Sigmoid colon (tissue), 4 donors: ENCODE measurements at regions not wholly inside any gene's neighbourhood (a gene's known extent, or its start where the extent isn't known, plus 50 kb on each side); places are given as distances from the start of the nearest gene placed in this dataset.
A peak's percentile ranks its signal among the peaks of the same experiment; 100 is the strongest.

Source experiments
- EP300 ChIP-seq, 4 donors: sonication (generic); formaldehyde crosslinking; IDR thresholded peaks; one replicate each; pipeline ENCODE4 v1.6.1; 2017; ENCODE audit warnings: antibody characterized with exemption in 4 of 4
- POLR2A ChIP-seq, 2 donors: fragments of 450-650 bp; IDR thresholded peaks; one replicate each; pipeline ENCODE4 v1.6.1; 2016; ENCODE audit warnings: antibody characterized with exemption in 2 of 2, mild to moderate bottlenecking in 2 of 2, moderate library complexity in 2 of 2
- POLR2AphosphoS5 ChIP-seq, 4 donors: sonication (generic); formaldehyde crosslinking; IDR thresholded peaks; one replicate each; pipeline ENCODE4 v1.6.1; 2017; ENCODE audit warnings: antibody characterized with exemption in 4 of 4
- TF ChIP-seq, protein P1 (sequence below), 4 experiments: fragments of 450-650 bp in 3 of 4; fragments of 200-600 bp in 1 of 4; IDR thresholded peaks; one replicate each; pipeline ENCODE4 v1.5.1; 2016 to 2019; ENCODE audit warnings: antibody characterized with exemption in 4 of 4, mild to moderate bottlenecking in 3 of 4, moderate library complexity in 2 of 4

DNA sequence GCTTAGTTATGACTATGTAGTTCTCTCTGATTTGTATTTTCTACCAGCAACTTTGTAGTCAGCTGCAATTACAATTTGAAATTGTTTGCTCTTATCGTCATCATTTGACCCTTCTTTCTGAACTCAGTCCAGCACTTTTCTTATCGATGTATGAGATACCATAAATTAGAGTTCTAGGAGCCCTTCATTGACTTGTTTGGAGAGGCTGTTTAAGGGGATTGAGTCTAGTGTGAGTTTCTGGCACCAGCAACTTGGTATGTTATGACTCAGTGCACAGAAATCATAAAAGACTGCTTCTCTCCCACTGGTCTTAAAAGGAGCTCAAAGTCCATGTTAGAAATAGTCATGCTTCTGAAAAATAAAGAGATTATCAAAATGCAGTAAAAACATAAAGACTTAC is 190.3 kb downstream of the TENT5A start:
- TF ChIP-seq, protein P1, sequence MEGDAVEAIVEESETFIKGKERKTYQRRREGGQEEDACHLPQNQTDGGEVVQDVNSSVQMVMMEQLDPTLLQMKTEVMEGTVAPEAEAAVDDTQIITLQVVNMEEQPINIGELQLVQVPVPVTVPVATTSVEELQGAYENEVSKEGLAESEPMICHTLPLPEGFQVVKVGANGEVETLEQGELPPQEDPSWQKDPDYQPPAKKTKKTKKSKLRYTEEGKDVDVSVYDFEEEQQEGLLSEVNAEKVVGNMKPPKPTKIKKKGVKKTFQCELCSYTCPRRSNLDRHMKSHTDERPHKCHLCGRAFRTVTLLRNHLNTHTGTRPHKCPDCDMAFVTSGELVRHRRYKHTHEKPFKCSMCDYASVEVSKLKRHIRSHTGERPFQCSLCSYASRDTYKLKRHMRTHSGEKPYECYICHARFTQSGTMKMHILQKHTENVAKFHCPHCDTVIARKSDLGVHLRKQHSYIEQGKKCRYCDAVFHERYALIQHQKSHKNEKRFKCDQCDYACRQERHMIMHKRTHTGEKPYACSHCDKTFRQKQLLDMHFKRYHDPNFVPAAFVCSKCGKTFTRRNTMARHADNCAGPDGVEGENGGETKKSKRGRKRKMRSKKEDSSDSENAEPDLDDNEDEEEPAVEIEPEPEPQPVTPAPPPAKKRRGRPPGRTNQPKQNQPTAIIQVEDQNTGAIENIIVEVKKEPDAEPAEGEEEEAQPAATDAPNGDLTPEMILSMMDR (IDR thresholded peaks at IDR 0.05), result no peak
- no peak for TF ChIP-seq POLR2A (IDR thresholded peaks at IDR 0.05)
- TF ChIP-seq POLR2AphosphoS5 (IDR thresholded peaks at IDR 0.05), result peak in 1 of 4 donors; percentile 15
- TF ChIP-seq EP300 (IDR thresholded peaks at IDR 0.05), result no peak
